A549 (cell line): ENCODE measurements at regions not wholly inside any gene's neighbourhood (a gene's known extent, or its start where the extent isn't known, plus 50 kb on each side); places are given as distances from the start of the nearest gene placed in this dataset.

Source experiments
- ATAC-seq, 2 experiments: fragments of 200-7000 bp in 1 of 2; fragments of >200 bp in 1 of 2; cut with Nextera tagmentation in 1 of 2; cut with Tn5 transposase in 1 of 2; 3 replicates each; pipeline versions ENCODE4 v1.8.0 to v1.9.1; 2018 to 2020; ENCODE audit warnings: mild to moderate bottlenecking in 1 of 2, moderate library complexity in 1 of 2
- CTCF ChIA-PET: fragments of 300-600 bp; sonication (Branson Sonifier 250); formaldehyde crosslinking; extraction: SDS; loops from one replicate; lab custom pipeline; 2021; ENCODE audit warnings: antibody characterized with exemption, inconsistent platforms; lab: Yijun Ruan, JAX
- POLR2A ChIA-PET: fragments of 350-600 bp; formaldehyde crosslinking; extraction: SDS; loops from one replicate; lab custom pipeline; 2021; ENCODE audit warnings: antibody characterized with exemption, inconsistent platforms; lab: Yijun Ruan, JAX
- DNase-seq, 2 experiments: peaks; one replicate each; pipeline versions ENCODE4 v3.0.0 to v3.0.0-alpha.2; 2011 to 2016; ENCODE audit warnings: low read depth in 1 of 2, low spot score in 1 of 2
- FAIRE-seq: peaks from 2 replicates; lab custom pipeline; 2011; peaks lifted over from hg19 to GRCh38; lab: Jason Lieb, UNC
- H3K27ac ChIP-seq, 2 experiments: fragments of >200 bp; sonication (Bioruptor Twin); formaldehyde crosslinking; 3 replicates each; pipeline ENCODE4 v1.5.1; 2016 to 2017
- H3K4me1 ChIP-seq: fragments of >200 bp; sonication (Bioruptor Twin); formaldehyde crosslinking; 3 replicates; pipeline ENCODE4 v1.6.1; 2016
- H3K4me2 ChIP-seq: fragments of >200 bp; sonication (Bioruptor Twin); formaldehyde crosslinking; 3 replicates; pipeline ENCODE4 v1.6.1; 2016
- H3K4me3 ChIP-seq: fragments of >200 bp; sonication (Bioruptor Twin); formaldehyde crosslinking; 3 replicates; pipeline ENCODE4 v1.5.1; 2016
- H3K9me3 ChIP-seq: fragments of >200 bp; sonication (Bioruptor Twin); formaldehyde crosslinking; 3 replicates; pipeline ENCODE4 v1.6.1; 2016
- BCL3 ChIP-seq: fragments of >200 bp; sonication (Bioruptor Twin); formaldehyde crosslinking; IDR thresholded peaks from 3 replicates; pipeline ENCODE4 v1.6.1; 2016
- CEBPB ChIP-seq, 2 experiments: fragments of >200 bp in 1 of 2; sonication (Bioruptor Twin) in 1 of 2; formaldehyde crosslinking in 1 of 2; IDR thresholded peaks; 2 replicates each; pipeline ENCODE4 v1.6.1; 2012 to 2016
- EHF ChIP-seq: fragments of 250-450 bp; sonication (Bioruptor Pico); IDR thresholded peaks from 2 replicates; pipeline ENCODE4 v1.5.0; 2020; ENCODE audit warnings: mild to moderate bottlenecking
- GATA3 ChIP-seq: IDR thresholded peaks from 2 replicates; pipeline ENCODE4 v1.6.1; 2012; ENCODE audit warnings: borderline replicate concordance
- HDAC2 ChIP-seq: fragments of 200-600 bp; sonication (generic); IDR thresholded peaks from 2 replicates; pipeline ENCODE4 v1.6.1; 2016
- HEYL ChIP-seq: fragments of 250-450 bp; sonication (Bioruptor Pico); IDR thresholded peaks from 2 replicates; pipeline ENCODE4 v1.8.0; 2021; ENCODE audit warnings: mild to moderate bottlenecking, moderate library complexity
- JUNB ChIP-seq: fragments of >200 bp; sonication (Bioruptor Twin); formaldehyde crosslinking; IDR thresholded peaks from 2 replicates; pipeline ENCODE4 v1.6.1; 2016
- MAZ ChIP-seq: fragments of 150-350 bp; IDR thresholded peaks from 2 replicates; pipeline ENCODE4 v1.6.1; 2014; ENCODE audit warnings: antibody characterized with exemption, low read depth, low read length, borderline replicate concordance
- MYC ChIP-seq: IDR thresholded peaks from 2 replicates; pipeline ENCODE4 v1.6.1; 2012; ENCODE audit warnings: mild to moderate bottlenecking, inconsistent platforms, low read length, improper control_type of control experiment, borderline replicate concordance
- NPAS2 ChIP-seq: fragments of 250-450 bp; sonication (Bioruptor Pico); IDR thresholded peaks from 2 replicates; pipeline ENCODE4 v1.8.0; 2022; ENCODE audit warnings: mild to moderate bottlenecking, moderate library complexity, borderline replicate concordance
- NR3C1 ChIP-seq: fragments of >200 bp; sonication (Bioruptor Twin); formaldehyde crosslinking; IDR thresholded peaks from 3 replicates; pipeline ENCODE4 v1.6.1; 2017
- POLR2A ChIP-seq: IDR thresholded peaks from 2 replicates; pipeline ENCODE4 v1.6.1; 2012; ENCODE audit warnings: mild to moderate bottlenecking, low read length
- POLR2AphosphoS2 ChIP-seq: conservative IDR thresholded peaks from 2 replicates; pipeline ENCODE4 v1.6.1; 2012; ENCODE audit warnings: low read length, improper control_type of control experiment, inconsistent platforms
- RAD21 ChIP-seq, 2 experiments: fragments of >200 bp in 1 of 2; sonication (Bioruptor Twin) in 1 of 2; formaldehyde crosslinking in 1 of 2; IDR thresholded peaks in 1 of 2; conservative IDR thresholded peaks in 1 of 2; 2 replicates in 1 of 2; 3 replicates in 1 of 2; pipeline ENCODE4 v1.6.1; 2012 to 2018; ENCODE audit warnings: inconsistent platforms in 1 of 2
- RFX5 ChIP-seq: fragments of 450-650 bp; IDR thresholded peaks from 2 replicates; pipeline ENCODE4 v1.7.1; 2014; ENCODE audit warnings: antibody characterized with exemption, mild to moderate bottlenecking, moderate library complexity
- SMC3 ChIP-seq: fragments of >200 bp; sonication (Bioruptor Twin); formaldehyde crosslinking; IDR thresholded peaks from 3 replicates; pipeline ENCODE4 v1.6.1; 2018; ENCODE audit warnings: inconsistent platforms
- SREBF2 ChIP-seq: fragments of 450-650 bp; IDR thresholded peaks from 2 replicates; pipeline ENCODE4 v1.6.1; 2014; ENCODE audit warnings: mild to moderate bottlenecking, moderate library complexity
- TFCP2L1 ChIP-seq: fragments of 250-450 bp; sonication (Bioruptor Pico); IDR thresholded peaks from 2 replicates; pipeline ENCODE4 v1.5.0; 2021; ENCODE audit warnings: mild to moderate bottlenecking
- TP53 ChIP-seq: fragments of 250-450 bp; sonication (Bioruptor Pico); IDR thresholded peaks from 2 replicates; pipeline ENCODE4 v1.5.0; 2021; ENCODE audit warnings: mild to moderate bottlenecking, moderate library complexity
- USF2 ChIP-seq: fragments of 450-650 bp; IDR thresholded peaks from 2 replicates; pipeline ENCODE4 v1.6.1; 2014; ENCODE audit warnings: antibody characterized with exemption
- ZFP36 ChIP-seq: fragments of 450-650 bp; IDR thresholded peaks from 2 replicates; pipeline ENCODE4 v1.6.1; 2014; ENCODE audit warnings: borderline replicate concordance; ENCODE audit not compliant: partially characterized antibody
- ZNF302 ChIP-seq: fragments of 250-450 bp; sonication (Bioruptor Pico); IDR thresholded peaks from 2 replicates; pipeline ENCODE4 v1.9.0; 2021; ENCODE audit warnings: inconsistent platforms, mild to moderate bottlenecking, moderate library complexity
- WGBS: methylation state at CpG from one replicate; pipeline ENCODE4 v1.1.6; 2017; ENCODE audit errors: missing lambda C conversion rate; 5-methylcytosine and 5-hydroxymethylcytosine counted together
- TF ChIP-seq, protein P1 (sequence below): IDR thresholded peaks from 2 replicates; pipeline ENCODE4 v1.6.1; 2012; ENCODE audit warnings: low read depth, borderline replicate concordance
- TF ChIP-seq, protein P2 (sequence below): fragments of 250-450 bp; sonication (Bioruptor Pico); IDR thresholded peaks from 2 replicates; pipeline ENCODE4 v1.5.0; 2021; ENCODE audit warnings: mild to moderate bottlenecking, moderate library complexity, borderline replicate concordance

DNA sequence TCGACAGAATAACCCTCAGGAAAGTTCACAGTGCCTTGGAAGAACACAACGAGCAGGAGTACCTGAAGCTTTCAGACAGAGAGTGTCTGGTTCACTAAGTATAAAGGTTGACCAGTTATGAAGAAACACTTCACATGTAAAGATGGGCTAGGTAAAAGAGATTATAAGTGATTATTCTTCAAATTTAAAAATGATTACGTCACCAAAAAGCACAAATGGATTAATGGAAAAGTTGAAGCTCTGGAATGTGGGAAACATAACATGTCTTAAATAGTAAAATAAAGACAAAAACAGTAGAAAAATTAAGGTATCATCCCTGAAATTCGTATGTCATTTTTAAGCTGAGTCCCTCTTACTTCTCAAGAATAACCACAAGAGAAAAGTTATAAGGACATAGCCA lies 643.9 kb upstream of the KLF12 start:
- DNase-seq = no peak
- Histone ChIP-seq H3K4me1 (no peaks in the 10 kb centered on the region), H3K9me3 (no peaks in the 10 kb centered on the region)
- 32% methylated on average over 4 of the region's 4 CpGs for WGBS
- TF ChIP-seq HDAC2 = no peak
- TF ChIP-seq POLR2AphosphoS2 = no peak
- TF ChIP-seq GATA3 = no peak
- TF ChIP-seq, protein P1, sequence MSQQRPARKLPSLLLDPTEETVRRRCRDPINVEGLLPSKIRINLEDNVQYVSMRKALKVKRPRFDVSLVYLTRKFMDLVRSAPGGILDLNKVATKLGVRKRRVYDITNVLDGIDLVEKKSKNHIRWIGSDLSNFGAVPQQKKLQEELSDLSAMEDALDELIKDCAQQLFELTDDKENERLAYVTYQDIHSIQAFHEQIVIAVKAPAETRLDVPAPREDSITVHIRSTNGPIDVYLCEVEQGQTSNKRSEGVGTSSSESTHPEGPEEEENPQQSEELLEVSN = no peak
- no peak for TF ChIP-seq NR3C1
- TF ChIP-seq NPAS2 (CRISPR knock-in tag) = no peak
- TF ChIP-seq, protein P2, sequence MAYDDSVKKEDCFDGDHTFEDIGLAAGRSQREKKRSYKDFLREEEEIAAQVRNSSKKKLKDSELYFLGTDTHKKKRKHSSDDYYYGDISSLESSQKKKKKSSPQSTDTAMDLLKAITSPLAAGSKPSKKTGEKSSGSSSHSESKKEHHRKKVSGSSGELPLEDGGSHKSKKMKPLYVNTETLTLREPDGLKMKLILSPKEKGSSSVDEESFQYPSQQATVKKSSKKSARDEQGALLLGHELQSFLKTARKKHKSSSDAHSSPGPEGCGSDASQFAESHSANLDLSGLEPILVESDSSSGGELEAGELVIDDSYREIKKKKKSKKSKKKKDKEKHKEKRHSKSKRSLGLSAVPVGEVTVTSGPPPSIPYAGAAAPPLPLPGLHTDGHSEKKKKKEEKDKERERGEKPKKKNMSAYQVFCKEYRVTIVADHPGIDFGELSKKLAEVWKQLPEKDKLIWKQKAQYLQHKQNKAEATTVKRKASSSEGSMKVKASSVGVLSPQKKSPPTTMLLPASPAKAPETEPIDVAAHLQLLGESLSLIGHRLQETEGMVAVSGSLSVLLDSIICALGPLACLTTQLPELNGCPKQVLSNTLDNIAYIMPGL (CRISPR knock-in tag) = no peak
- no peak for TF ChIP-seq ZFP36
- TF ChIP-seq SMC3 = no peak
- no peak for TF ChIP-seq ZNF302 (CRISPR knock-in tag)
- no peak for TF ChIP-seq USF2
- no peak for TF ChIP-seq CEBPB (IDR thresholded peaks at IDR 0.05)
- no peak for TF ChIP-seq RFX5
- no peak for TF ChIP-seq MYC
- TF ChIP-seq TFCP2L1 (CRISPR knock-in tag) = no peak
- no peak for TF ChIP-seq RAD21 (conservative IDR thresholded peaks at IDR 0.05 in 1 of 2, IDR thresholded peaks at IDR 0.05 in 1 of 2)
- no peak for TF ChIP-seq TP53 (CRISPR knock-in tag)
- TF ChIP-seq EHF (CRISPR knock-in tag) = no peak
- no peak for TF ChIP-seq POLR2A
- TF ChIP-seq, all 56 proteins: peak for 0
- FAIRE-seq (no peak), ATAC-seq (no peak)
- POLR2A ChIA-PET = no interaction called here
- CTCF ChIA-PET = interaction anchor here (0.6 kb wide), 1 partner anchor 972 kb away, joined by 5 read pairs; no protein-coding TSS in a partner anchor
- Histone ChIP-seq H3K27ac (no peak overlapping the region), H3K4me3 (no peak overlapping the region), H3K4me2 (no peak overlapping the region)

- Histone ChIP-seq H3K4me3 (no peak overlapping the region), H3K27ac (no peak overlapping the region), H3K4me2 (no peak overlapping the region), H3K9me3 (no peaks in the 10 kb centered on the region), H3K4me1 (peaks cover 16% of the 10 kb centered on the region)
- TF ChIP-seq SREBF2 (no peak), HEYL (CRISPR knock-in tag) (no peak), BCL3 (no peak), HDAC2 (no peak), POLR2AphosphoS2 (no peak), MAZ (no peak), JUNB (no peak)
- 96% methylated on average over 1 of the region's 1 CpG for WGBS
- no peak for DNase-seq
- no peak for FAIRE-seq
- no peak for ATAC-seq
- ChIA-PET POLR2A (no interaction called here), CTCF (no interaction called here)
Measured at GRCh38 chr13:74774264-74774663, 640.1 kb upstream of the KLF12 start.
